A549 (cell line): ENCODE measurements at regions not wholly inside any gene's neighbourhood (a gene's known extent, or its start where the extent isn't known, plus 50 kb on each side); places are given as distances from the start of the nearest gene placed in this dataset.

Source experiments
- ATAC-seq, 2 experiments: fragments of 200-7000 bp in 1 of 2; fragments of >200 bp in 1 of 2; cut with Nextera tagmentation in 1 of 2; cut with Tn5 transposase in 1 of 2; 3 replicates each; pipeline versions ENCODE4 v1.8.0 to v1.9.1; 2018 to 2020; ENCODE audit warnings: mild to moderate bottlenecking in 1 of 2, moderate library complexity in 1 of 2
- CTCF ChIA-PET: fragments of 300-600 bp; sonication (Branson Sonifier 250); formaldehyde crosslinking; extraction: SDS; loops from one replicate; lab custom pipeline; 2021; ENCODE audit warnings: antibody characterized with exemption, inconsistent platforms; lab: Yijun Ruan, JAX
- POLR2A ChIA-PET: fragments of 350-600 bp; formaldehyde crosslinking; extraction: SDS; loops from one replicate; lab custom pipeline; 2021; ENCODE audit warnings: antibody characterized with exemption, inconsistent platforms; lab: Yijun Ruan, JAX
- DNase-seq, 2 experiments: peaks; one replicate each; pipeline versions ENCODE4 v3.0.0 to v3.0.0-alpha.2; 2011 to 2016; ENCODE audit warnings: low read depth in 1 of 2, low spot score in 1 of 2
- FAIRE-seq: peaks from 2 replicates; lab custom pipeline; 2011; peaks lifted over from hg19 to GRCh38; lab: Jason Lieb, UNC
- H3K27ac ChIP-seq, 2 experiments: fragments of >200 bp; sonication (Bioruptor Twin); formaldehyde crosslinking; 3 replicates each; pipeline ENCODE4 v1.5.1; 2016 to 2017
- H3K4me1 ChIP-seq: fragments of >200 bp; sonication (Bioruptor Twin); formaldehyde crosslinking; 3 replicates; pipeline ENCODE4 v1.6.1; 2016
- H3K4me2 ChIP-seq: fragments of >200 bp; sonication (Bioruptor Twin); formaldehyde crosslinking; 3 replicates; pipeline ENCODE4 v1.6.1; 2016
- H3K4me3 ChIP-seq: fragments of >200 bp; sonication (Bioruptor Twin); formaldehyde crosslinking; 3 replicates; pipeline ENCODE4 v1.5.1; 2016
- H3K9me3 ChIP-seq: fragments of >200 bp; sonication (Bioruptor Twin); formaldehyde crosslinking; 3 replicates; pipeline ENCODE4 v1.6.1; 2016
- CEBPB ChIP-seq, 2 experiments: fragments of >200 bp in 1 of 2; sonication (Bioruptor Twin) in 1 of 2; formaldehyde crosslinking in 1 of 2; IDR thresholded peaks; 2 replicates each; pipeline ENCODE4 v1.6.1; 2012 to 2016
- CHD4 ChIP-seq: fragments of 200-600 bp; sonication (generic); IDR thresholded peaks from 2 replicates; pipeline ENCODE4 v1.6.1; 2016; ENCODE audit warnings: antibody characterized with exemption, mild to moderate bottlenecking, borderline replicate concordance
- ESRRA ChIP-seq: fragments of 150-350 bp; IDR thresholded peaks from 2 replicates; pipeline ENCODE4 v1.6.1; 2014; ENCODE audit warnings: mild to moderate bottlenecking, low read length, borderline replicate concordance
- FOSB ChIP-seq: fragments of 250-450 bp; sonication (Bioruptor Pico); IDR thresholded peaks from 2 replicates; pipeline ENCODE4 v1.5.0; 2020; ENCODE audit warnings: mild to moderate bottlenecking, moderate library complexity
- HES2 ChIP-seq: fragments of >200 bp; sonication (Bioruptor Twin); formaldehyde crosslinking; IDR thresholded peaks from 2 replicates; pipeline ENCODE4 v1.6.1; 2016
- HMGXB4 ChIP-seq: fragments of 250-450 bp; sonication (Bioruptor Pico); IDR thresholded peaks from 2 replicates; pipeline ENCODE4 v1.5.0; 2021; ENCODE audit warnings: mild to moderate bottlenecking, moderate library complexity, borderline replicate concordance
- KDM1A ChIP-seq: fragments of 200-600 bp; sonication (generic); IDR thresholded peaks from 2 replicates; pipeline ENCODE4 v1.6.1; 2016; ENCODE audit warnings: low read depth, mild to moderate bottlenecking
- KDM5A ChIP-seq: fragments of 200-600 bp; sonication (generic); IDR thresholded peaks from 2 replicates; pipeline ENCODE4 v1.6.1; 2016; ENCODE audit warnings: antibody characterized with exemption, mild to moderate bottlenecking
- MAZ ChIP-seq: fragments of 150-350 bp; IDR thresholded peaks from 2 replicates; pipeline ENCODE4 v1.6.1; 2014; ENCODE audit warnings: antibody characterized with exemption, low read depth, low read length, borderline replicate concordance
- NPAS2 ChIP-seq: fragments of 250-450 bp; sonication (Bioruptor Pico); IDR thresholded peaks from 2 replicates; pipeline ENCODE4 v1.8.0; 2022; ENCODE audit warnings: mild to moderate bottlenecking, moderate library complexity, borderline replicate concordance
- PBX3 ChIP-seq: IDR thresholded peaks from 2 replicates; pipeline ENCODE4 v1.6.1; 2012
- RARB ChIP-seq: fragments of 250-450 bp; sonication (Bioruptor Pico); IDR thresholded peaks from 2 replicates; pipeline ENCODE4 v1.8.0; 2021; ENCODE audit warnings: mild to moderate bottlenecking, moderate library complexity
- RCOR1 ChIP-seq: fragments of 150-350 bp; IDR thresholded peaks from 2 replicates; pipeline ENCODE4 v1.6.1; 2014; ENCODE audit warnings: antibody characterized with exemption, low read length, low read depth
- RFX5 ChIP-seq: fragments of 450-650 bp; IDR thresholded peaks from 2 replicates; pipeline ENCODE4 v1.7.1; 2014; ENCODE audit warnings: antibody characterized with exemption, mild to moderate bottlenecking, moderate library complexity
- whole genome bisulfite sequencing: methylation state at CpG from one replicate; pipeline ENCODE4 v1.1.6; 2017; ENCODE audit errors: missing lambda C conversion rate; 5-methylcytosine and 5-hydroxymethylcytosine counted together
- TF ChIP-seq, protein P1 (sequence below): fragments of 250-450 bp; sonication (Bioruptor Pico); IDR thresholded peaks from 2 replicates; pipeline ENCODE4 v1.5.0; 2020; ENCODE audit warnings: low read depth, mild to moderate bottlenecking, moderate library complexity
- TF ChIP-seq, protein P2 (sequence below): fragments of >200 bp; sonication (Bioruptor Twin); formaldehyde crosslinking; IDR thresholded peaks from 3 replicates; pipeline ENCODE4 v1.5.1; 2016

- ATAC-seq (no peak), FAIRE-seq (no peak), DNase-seq (no peak)
- Histone ChIP-seq H3K4me2 (no peak overlapping the region), H3K4me3 (no peak overlapping the region), H3K9me3 (no peaks in the 10 kb centered on the region), H3K4me1 (no peaks in the 10 kb centered on the region), H3K27ac (no peak overlapping the region)
- POLR2A ChIA-PET: no interaction called here
- TF ChIP-seq, protein P1, sequence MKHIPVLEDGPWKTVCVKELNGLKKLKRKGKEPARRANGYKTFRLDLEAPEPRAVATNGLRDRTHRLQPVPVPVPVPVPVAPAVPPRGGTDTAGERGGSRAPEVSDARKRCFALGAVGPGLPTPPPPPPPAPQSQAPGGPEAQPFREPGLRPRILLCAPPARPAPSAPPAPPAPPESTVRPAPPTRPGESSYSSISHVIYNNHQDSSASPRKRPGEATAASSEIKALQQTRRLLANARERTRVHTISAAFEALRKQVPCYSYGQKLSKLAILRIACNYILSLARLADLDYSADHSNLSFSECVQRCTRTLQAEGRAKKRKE (CRISPR knock-in tag): no peak
- TF ChIP-seq NPAS2 (CRISPR knock-in tag) (no peak), RFX5 (no peak), PBX3 (no peak), RCOR1 (no peak), FOSB (CRISPR knock-in tag) (no peak), HES2 (no peak), RARB (CRISPR knock-in tag) (no peak), KDM1A (no peak), HMGXB4 (CRISPR knock-in tag) (no peak), ESRRA (no peak)
- 13% methylated on average over 6 of the region's 7 CpGs for whole genome bisulfite sequencing
- CTCF ChIA-PET: no interaction called here
Measured at GRCh38 chrX:94908648-94909047, 1234.6 kb downstream of the FAM133A start.

DNA sequence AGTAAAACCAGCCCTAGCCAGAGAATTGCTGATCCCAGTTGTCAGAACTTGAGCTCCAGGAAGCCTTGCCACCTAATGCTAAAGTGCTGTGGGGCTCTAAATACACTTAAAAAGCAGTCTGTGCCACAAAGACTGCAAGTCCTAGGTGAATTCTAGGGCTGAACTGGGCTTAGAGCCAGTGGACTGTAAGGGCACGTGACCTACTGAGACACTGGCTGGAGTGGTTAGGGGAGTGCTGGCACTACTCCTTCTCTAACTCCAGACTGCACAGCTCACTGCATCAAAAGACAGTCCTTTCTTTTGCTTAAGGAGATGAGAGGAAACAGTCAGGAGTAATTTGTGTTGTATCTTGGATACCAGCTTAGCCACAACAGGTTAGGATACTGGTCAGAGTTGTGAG lies 1240.2 kb downstream of the FAM133A start:
- ChIA-PET POLR2A (no interaction called here), CTCF (no interaction called here)
- Histone ChIP-seq H3K9me3 (no peaks in the 10 kb centered on the region), H3K4me2 (no peak overlapping the region), H3K4me3 (no peak overlapping the region), H3K4me1 (no peaks in the 10 kb centered on the region), H3K27ac (no peak overlapping the region)
- 22% methylated on average over 1 of the region's 1 CpG for WGBS
- TF ChIP-seq RCOR1 (no peak), MAZ (no peak), PBX3 (no peak), CEBPB (IDR thresholded peaks at IDR 0.05) (no peak)
- TF ChIP-seq, protein P2, sequence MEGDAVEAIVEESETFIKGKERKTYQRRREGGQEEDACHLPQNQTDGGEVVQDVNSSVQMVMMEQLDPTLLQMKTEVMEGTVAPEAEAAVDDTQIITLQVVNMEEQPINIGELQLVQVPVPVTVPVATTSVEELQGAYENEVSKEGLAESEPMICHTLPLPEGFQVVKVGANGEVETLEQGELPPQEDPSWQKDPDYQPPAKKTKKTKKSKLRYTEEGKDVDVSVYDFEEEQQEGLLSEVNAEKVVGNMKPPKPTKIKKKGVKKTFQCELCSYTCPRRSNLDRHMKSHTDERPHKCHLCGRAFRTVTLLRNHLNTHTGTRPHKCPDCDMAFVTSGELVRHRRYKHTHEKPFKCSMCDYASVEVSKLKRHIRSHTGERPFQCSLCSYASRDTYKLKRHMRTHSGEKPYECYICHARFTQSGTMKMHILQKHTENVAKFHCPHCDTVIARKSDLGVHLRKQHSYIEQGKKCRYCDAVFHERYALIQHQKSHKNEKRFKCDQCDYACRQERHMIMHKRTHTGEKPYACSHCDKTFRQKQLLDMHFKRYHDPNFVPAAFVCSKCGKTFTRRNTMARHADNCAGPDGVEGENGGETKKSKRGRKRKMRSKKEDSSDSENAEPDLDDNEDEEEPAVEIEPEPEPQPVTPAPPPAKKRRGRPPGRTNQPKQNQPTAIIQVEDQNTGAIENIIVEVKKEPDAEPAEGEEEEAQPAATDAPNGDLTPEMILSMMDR: no peak
- DNase-seq (no peak), ATAC-seq (no peak), FAIRE-seq (no peak)

DNA sequence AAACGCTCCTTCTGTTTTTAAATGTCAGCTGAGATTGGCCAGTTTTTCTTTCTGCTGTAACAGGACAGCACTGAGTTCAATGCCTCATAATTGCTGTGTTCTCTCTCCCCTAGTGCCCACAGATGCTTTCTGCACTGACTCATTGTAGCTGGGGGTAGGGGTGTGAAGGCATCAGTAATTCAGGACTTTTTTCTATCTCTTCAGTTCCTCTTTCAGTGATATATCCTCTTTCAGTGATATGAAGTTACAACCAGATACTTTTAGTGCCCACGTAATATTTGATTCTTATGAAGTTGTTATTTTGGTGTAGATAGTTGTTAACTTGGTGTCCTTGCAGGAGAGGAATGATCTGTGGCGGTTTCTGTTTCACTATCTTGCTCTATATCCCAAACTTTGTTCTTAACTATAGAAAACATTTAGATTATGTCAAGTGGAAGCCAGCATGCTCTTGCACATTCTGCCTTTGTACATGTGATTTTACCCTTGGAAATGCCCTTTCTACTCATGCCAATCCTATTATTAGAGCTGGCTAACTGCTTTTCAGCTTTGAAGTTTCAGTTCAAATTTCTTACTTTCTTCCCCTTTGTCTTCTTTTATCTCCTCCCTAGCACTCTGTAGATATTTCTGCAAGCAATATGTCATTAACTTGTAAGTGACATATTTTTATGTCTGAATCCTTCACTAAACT lies 1258.4 kb downstream of the FAM133A start:
- Histone ChIP-seq H3K27ac (no peak overlapping the region), H3K4me1 (no peaks in the 10 kb centered on the region), H3K4me2 (no peak overlapping the region), H3K4me3 (no peak overlapping the region), H3K9me3 (no peaks in the 10 kb centered on the region)
- ChIA-PET POLR2A (no interaction called here), CTCF (no interaction called here)
- ATAC-seq: no peak
- FAIRE-seq: no peak
- 3% methylated on average over 3 of the region's 3 CpGs for WGBS
- TF ChIP-seq CHD4: no peak
- no peak for TF ChIP-seq KDM5A
- DNase-seq: no peak
